Retinal pigment epithelial cell (primary cell): ENCODE measurements at regions not wholly inside any gene's neighbourhood (a gene's known extent, or its start where the extent isn't known, plus 50 kb on each side); places are given as distances from the start of the nearest gene placed in this dataset.
"Not testable (repeated sequence)": the region's sequence is repeated elsewhere in the genome, so short reads cannot be mapped to it uniquely, and the experiment has no call there.

Source experiments
- DNase-seq: peaks from one replicate; pipeline ENCODE4 v3.0.0-alpha.2; 2010; ENCODE audit warnings: low read depth
- H3K4me3 ChIP-seq: 2 replicates; pipeline ENCODE4 v1.5.1; 2011; ENCODE audit warnings: mild to moderate bottlenecking, low read length, control low read depth, moderate library complexity
- CTCF ChIP-seq: conservative IDR thresholded peaks from 2 replicates; pipeline ENCODE4 v1.5.1; 2011; ENCODE audit warnings: low read depth, low read length, control low read depth, inconsistent platforms

- DNase-seq = no peak
- no peak for TF ChIP-seq CTCF
- H3K4me3 ChIP-seq = no peak overlapping the region
These were observed 200.1 kb downstream of the SDHAF3 start for GRCh38 chr7:97317575-97317974.

- DNase-seq, H3K4me3 ChIP-seq: not testable (repeated sequence)
These were observed 212.4 kb downstream of the SDHAF3 start for GRCh38 chr7:97329871-97330270.

GRCh38 chr7:97337849-97338248 lies 220.4 kb downstream of the SDHAF3 start:
- no peak overlapping the region for H3K4me3 ChIP-seq
- no peak for TF ChIP-seq CTCF
- no peak for DNase-seq

- H3K4me3 ChIP-seq = no peak overlapping the region
These were observed 225.0 kb downstream of the SDHAF3 start for GRCh38 chr7:97342512-97342911.

GRCh38 chr7:97346349-97346748 lies 228.9 kb downstream of the SDHAF3 start:
- no peak for TF ChIP-seq CTCF

More at GRCh38 chr7:97342512-97342911, 225.0 kb downstream of the SDHAF3 start:
- DNase-seq = no peak
- no peak for TF ChIP-seq CTCF

GRCh38 chr7:97351488-97351887 lies 234.0 kb downstream of the SDHAF3 start:
- no peak for DNase-seq
- no peak for TF ChIP-seq CTCF
- no peak overlapping the region for H3K4me3 ChIP-seq

More at GRCh38 chr7:97346349-97346748, 228.9 kb downstream of the SDHAF3 start:
- no peak overlapping the region for H3K4me3 ChIP-seq
- no peak for DNase-seq

GRCh38 chr7:97357459-97357858 lies 240.0 kb downstream of the SDHAF3 start:
- no peak for DNase-seq
- TF ChIP-seq CTCF = no peak
- no peak overlapping the region for H3K4me3 ChIP-seq

- H3K4me3 ChIP-seq = no peak overlapping the region
- no peak for DNase-seq
- TF ChIP-seq CTCF = no peak
These were observed 255.4 kb downstream of the SDHAF3 start for GRCh38 chr7:97372882-97373281.
